Activated T-cell treated with anti-CD3 and anti-CD28 coated beads, Interleukin-2, amount 50 U/mL, for 48 hours (primary cell): ENCODE measurements at regions not wholly inside any gene's neighbourhood (a gene's known extent, or its start where the extent isn't known, plus 50 kb on each side); places are given as distances from the start of the nearest gene placed in this dataset.

Experiments
- DNase-seq, 2 experiments: peaks; one replicate each; pipeline ENCODE4 v3.0.0-alpha.2; 2020

GRCh38 chr5:5044247-5044840, 95.8 kb upstream of the ADAMTS16 start:
- no peak for DNase-seq

DNA sequence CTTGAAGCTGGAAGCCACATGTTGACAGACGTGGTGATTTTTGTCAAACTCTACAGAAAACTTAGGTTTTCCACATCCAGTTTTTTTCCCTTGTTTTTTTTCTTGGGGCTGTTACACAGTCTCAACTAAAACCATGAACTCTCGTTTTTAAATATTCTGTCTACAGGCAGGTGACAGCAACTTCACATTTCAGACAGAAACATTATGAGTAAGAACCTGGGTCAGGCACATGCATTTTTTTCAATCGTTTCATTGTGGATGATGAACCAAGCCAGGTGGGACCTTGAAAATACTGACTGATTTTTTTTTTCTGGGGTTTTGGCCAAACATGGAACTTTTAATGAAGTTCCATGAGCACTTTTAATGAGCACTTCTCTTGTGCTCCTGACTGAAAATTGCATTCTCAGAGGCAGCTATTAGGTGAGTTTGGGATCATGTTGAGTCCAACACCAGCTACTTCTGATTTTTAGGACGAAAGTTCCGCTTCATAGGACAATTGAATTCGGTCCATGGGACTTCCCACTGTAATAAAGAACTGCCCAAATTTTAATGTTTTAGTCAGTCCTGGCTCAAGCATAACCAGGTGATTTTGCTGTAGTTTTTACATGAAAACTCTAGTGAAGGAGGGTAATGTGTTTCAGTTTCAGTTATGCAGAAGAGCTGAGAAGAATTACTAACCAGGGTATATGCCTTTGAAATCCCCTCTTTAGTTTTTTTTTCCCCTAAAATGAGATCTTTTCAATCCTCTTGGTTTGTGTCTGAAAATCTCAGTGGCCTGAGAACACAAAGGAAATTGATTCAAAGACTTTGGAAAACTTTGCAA, 93.2 kb upstream of the ADAMTS16 start:
- DNase-seq: no peak

DNA sequence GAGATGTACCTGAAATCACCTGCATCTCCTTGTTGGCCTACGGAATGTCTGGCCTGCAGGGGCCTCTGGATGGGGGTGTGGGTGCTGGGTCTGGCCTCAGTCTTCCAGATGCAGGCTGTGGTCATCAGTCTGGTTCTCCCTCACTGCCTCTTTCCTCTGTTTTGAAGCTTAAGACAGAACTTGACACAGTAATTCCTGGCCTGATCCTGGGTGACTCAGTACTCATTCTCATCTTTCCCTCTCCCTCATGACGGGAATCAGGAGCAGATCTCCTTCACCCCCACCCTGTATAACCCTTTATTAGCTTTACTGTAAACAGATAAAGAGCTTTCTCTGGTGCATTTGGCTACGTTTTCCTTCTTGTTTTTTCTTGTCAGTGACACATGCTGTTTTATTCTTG, 89.3 kb upstream of the ADAMTS16 start:
- DNase-seq: no peak

DNA sequence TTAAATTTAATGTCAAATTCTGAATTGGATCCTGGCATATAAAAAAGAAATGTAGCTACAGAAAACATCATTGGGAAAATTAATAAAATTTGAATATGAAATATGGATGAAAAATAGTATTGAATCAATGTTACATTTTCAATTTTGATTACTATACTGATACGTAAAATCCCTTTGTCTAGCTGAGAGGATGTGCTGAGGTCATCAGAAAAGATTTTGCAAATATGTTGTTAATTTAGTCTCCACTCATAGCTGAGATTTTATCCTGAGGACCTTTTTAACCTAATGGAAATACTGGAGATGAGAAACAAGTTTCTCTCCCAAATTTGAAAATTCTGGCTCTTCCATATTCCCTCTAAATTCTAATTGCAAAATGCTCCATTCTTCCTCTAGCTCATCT, 84.4 kb upstream of the ADAMTS16 start:
- no peak for DNase-seq

GRCh38 chr5:5061836-5062235, 78.3 kb upstream of the ADAMTS16 start:
- DNase-seq: no peak

DNA sequence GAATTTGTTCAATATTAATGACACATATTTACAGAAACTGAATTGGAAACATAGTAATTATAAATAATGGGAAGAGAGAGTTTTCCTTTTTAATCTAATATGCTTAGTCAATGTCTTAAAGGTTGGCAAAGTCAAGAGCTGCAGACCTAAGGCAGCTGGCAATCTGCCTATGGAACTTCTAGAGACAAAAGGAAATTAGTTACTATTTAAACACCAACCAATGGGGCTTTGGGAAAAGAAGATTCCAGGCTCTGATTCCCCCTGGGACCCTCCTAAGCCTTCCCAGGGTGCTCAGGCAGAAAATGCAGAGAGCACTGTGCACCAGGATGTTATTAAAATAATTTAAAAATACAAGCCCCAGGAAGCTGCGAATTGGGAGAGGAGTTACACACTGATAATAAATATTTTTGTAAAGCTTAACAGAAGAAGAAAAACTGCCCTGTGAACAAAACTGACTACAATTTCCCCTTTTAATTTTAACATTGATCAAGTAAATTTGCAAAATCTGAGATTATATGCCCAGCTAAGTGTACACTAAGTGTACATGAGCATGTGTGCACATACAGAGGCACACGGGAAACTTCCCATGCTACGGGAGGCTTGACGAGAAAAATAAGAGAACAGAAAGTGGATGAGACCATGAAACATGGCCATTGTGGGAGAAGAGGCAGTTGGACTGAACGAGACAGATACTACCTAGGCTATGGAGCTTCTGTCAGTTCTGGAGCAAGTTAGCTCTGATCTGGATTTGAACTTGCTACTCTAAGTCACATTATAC, 77.4 kb upstream of the ADAMTS16 start:
- no peak for DNase-seq

DNA sequence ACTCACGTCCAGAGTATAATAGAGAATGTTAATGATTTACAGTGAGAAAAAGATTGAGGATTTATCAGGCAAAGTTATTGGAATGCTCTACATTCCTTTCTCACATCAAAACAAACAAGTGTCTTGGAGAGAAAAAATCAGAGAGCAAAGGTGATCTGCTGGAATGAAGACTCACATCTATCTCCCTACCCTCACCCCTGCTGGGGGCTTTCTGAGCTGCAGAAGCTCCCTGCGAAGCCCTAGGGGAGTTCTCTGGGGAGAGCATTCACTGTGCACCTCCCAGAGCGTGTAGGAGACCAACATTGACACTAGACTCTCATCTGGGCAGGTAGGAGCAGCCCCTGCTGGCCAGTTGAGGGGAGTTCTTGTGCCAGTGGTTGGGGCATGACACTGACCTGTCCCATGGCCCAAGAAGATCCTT, 76.6 kb upstream of the ADAMTS16 start:
- no peak for DNase-seq

DNA sequence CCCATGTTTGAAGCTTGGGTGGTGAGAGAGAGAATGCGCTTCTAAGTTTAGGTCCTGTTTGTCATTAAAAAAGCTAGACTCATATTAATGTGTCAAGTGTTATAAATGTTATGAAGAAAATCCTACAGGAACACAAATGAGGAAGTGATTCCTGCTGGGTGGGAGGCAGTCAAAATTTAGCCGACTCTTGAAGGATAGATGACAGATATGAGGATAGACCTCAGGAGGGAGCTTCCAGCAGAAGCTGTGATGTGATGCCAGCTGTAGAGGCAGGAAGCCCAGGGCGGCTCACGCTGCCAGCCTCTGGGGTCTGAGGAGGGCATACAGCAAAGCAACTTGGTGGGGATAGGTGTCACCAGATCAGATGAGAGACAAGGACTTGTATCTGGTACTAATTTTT, 74.7 kb upstream of the ADAMTS16 start:
- DNase-seq: no peak

DNA sequence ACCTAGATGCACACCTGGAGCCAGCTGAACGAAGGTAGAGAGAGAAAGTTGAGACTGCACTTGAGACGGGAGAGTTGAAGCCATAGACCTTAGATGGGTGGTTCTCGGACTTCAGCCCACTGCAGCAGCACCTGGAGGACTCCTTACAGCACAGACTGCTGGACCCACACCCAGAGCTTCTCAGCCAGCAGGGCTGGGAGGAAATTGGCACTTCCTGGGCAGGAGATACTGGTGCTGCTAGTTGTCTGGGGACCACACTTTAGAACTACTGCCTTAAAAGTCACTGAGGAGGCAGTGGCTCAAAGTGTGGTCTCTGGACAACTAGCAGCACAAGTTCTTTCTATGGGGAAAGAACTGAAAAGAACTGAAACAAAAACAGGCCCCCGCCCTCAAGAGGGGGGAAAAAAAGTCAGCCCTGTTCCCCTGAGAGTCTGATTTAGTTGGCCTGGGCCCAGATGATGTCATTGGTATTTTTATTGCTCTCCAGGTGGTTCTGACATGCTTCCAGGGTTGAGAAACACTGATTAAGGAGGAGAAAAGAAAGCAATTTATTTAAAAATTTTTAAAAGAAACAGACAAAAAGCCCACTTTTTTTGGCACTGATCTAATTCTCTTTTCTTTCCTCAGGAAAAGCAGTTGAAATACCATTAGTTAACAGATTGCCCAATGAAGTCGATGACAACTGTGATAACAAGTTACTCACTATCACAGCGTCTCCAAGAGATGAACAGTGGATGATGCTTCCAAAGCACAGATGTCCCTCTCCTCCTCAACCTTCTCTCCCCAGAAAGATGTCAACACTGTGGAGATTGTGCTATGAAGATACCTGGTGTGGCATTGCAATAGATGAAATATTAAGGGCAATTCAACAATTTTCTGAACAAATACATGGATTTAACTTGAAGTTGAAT, 73.6 kb upstream of the ADAMTS16 start:
- no peak for DNase-seq

DNA sequence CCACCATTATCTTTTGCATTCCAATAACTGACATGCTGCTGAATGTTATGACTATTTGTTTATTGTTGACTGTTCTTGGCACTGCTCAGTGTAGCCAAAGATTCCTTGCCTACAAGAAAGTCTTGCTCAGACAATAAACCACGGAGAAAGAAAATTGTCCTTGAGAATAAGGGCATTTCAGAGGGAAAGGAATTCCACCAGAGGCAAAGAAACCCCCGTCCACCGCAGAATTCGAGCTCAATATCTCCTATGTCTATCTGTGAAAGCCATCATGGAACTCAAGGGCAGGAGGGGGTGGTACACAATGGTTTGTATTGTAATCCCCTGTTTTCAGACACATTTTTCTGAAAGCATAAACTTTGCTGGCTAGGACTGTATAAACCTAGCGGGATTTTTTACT, 70.3 kb upstream of the ADAMTS16 start:
- DNase-seq: no peak

DNA sequence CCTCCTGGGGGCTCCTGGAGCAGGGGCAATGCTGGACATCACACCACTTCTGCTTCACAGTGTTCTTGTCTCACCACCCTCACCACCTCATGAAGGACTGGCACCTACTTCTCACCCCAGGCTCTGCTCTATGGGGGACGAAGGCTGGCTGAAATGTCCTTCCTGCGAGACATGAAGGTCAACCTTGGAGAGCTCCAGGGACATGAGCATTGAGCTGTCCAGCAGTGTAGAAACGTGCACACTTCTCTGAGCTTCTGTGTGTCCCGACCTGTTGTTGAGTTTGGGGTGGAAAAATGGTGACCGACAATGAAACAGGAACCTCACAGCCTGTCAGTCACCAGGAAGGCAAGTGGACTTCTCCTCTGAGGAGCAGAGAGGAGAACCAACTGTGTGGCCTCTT, 68.6 kb upstream of the ADAMTS16 start:
- no peak for DNase-seq

DNA sequence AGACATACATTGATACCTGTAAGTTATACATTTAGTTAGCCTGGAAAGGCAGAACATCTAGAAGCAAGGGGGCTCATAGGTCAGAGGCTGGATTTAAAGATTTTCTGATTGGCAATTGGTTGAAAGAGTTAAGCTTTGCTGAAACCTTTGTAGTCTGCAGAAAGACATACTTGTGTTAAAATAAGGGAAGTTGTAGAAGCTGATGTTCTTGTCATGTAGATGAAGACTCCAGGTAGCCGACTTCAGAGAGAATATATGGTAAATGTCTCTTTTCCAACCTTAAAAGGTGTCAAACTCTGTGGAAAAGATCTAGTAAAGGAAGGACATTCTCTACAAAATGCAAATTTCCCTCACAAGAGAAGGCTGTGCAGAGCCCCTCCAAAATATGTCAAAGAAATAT, 62.9 kb upstream of the ADAMTS16 start:
- no peak for DNase-seq

GRCh38 chr5:5078009-5078897, 61.9 kb upstream of the ADAMTS16 start:
- no peak for DNase-seq

DNA sequence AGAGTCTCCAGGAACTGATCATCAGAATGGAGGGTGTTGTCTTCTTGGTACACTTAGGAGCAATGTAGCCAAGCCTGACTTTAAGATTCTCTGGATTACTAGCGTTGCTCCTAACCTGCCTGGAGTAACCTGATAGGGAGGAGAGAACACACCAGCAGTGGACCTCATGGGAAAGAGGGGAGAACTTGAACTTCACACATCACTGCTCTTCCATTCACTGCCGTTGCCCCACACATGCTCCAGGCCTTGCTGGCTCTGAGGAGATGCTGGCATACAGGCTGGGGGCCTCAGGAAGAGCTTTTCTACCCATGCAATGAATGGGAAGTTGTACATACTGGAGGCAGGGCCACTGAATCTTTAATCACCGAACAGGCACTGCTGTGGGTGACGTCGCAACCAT, 60.3 kb upstream of the ADAMTS16 start:
- DNase-seq: no peak

GRCh38 chr5:5080790-5081189, 59.3 kb upstream of the ADAMTS16 start:
- no peak for DNase-seq

- no peak for DNase-seq
These were observed 54.7 kb upstream of the ADAMTS16 start for GRCh38 chr5:5085381-5085780.

DNA sequence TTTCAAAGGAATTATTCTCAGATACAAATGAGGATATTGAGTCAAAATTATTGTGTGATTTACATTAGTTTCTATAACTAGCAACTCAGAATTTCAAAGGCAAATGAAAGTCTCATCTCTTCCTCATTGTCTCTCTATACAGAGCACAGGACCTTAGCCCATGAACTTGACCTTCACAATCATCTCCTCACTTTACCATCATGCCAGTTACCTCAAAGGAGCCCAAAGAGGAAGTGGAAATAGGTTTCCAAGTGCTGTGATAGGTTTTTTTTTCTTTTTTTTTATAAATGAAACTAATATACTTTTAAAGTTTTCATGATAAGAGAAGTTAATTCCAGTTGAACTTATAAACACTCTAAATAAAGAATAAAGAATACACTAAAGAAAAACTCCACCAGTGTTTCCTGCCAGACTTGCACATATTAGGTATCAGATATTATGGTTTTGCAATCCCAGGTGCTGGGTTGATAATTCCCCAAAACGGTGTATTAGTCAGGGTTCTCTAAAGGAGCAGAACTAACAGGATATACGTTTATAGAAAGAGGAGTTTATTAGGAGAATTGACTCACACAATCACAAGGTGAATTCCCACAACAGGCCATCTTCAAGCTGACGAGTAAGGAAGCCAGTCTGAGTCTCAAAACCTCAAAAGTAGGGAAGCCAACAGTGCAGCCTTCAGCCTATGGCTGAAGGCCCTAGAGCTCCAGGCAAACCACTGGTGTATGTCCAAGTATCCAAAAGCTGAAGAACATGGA, 50.1 kb upstream of the ADAMTS16 start:
- DNase-seq: no peak
